ENCODE measurements at regions not wholly inside any gene's neighbourhood (a gene's known extent, or its start where the extent isn't known, plus 50 kb on each side); places are given as distances from the start of the nearest gene placed in this dataset.

DNA sequence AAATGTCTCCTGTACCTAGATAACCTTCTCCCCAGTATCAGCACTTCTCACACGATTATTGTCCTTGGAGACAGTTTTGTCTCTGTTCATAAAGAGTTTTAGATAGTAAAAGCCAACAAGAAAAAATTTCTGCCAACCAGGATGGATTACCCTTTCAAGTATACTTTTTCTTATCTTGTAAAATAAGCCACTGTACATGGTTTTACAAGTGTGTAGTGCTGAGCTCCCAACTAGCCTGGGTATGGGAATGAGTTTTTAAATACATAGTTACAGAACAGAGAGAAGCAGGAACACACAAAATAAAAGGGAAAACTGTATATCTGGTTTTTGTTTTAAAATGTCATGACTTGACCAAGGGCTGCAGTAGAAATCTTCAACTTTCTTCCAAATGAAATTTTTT, 76.7 kb downstream of the C18orf54 start:
- TF ChIP-seq CTCF (IDR thresholded peaks at IDR 0.05) = no peak
- TF ChIP-seq POLR2AphosphoS5 (IDR thresholded peaks at IDR 0.05) = no peak
